Loucy (cell line): ENCODE measurements at regions not wholly inside any gene's neighbourhood (a gene's known extent, or its start where the extent isn't known, plus 50 kb on each side); places are given as distances from the start of the nearest gene placed in this dataset.

Experiments
- H2AFZ ChIP-seq: fragments of 200-600 bp; sonication (generic); 2 replicates; pipeline ENCODE4 v1.6.0; 2016; ENCODE audit warnings: antibody characterized with exemption, mild to moderate bottlenecking, low read length, moderate library complexity
- H3F3A ChIP-seq: fragments of 200-600 bp; 2 replicates; pipeline ENCODE4 v1.6.0; 2016; ENCODE audit warnings: antibody characterized with exemption, low read depth, mild to moderate bottlenecking
- H3K27me3 ChIP-seq: fragments of 200-600 bp; sonication (generic); 2 replicates; pipeline ENCODE4 v1.6.1; 2014; ENCODE audit warnings: low read length, mild to moderate bottlenecking; ENCODE audit not compliant: insufficient read depth, poor library complexity, severe bottlenecking
- H3K36me3 ChIP-seq: fragments of 200-600 bp; sonication (generic); 2 replicates; pipeline ENCODE4 v1.6.1; 2016; ENCODE audit warnings: low read length; ENCODE audit not compliant: insufficient read depth
- H3K4me1 ChIP-seq: fragments of 200-600 bp; sonication (generic); 2 replicates; pipeline ENCODE4 v1.5.1; 2014; ENCODE audit warnings: low read length, mild to moderate bottlenecking; ENCODE audit not compliant: insufficient read depth, poor library complexity, severe bottlenecking
- H3K4me2 ChIP-seq: fragments of 200-600 bp; sonication (generic); 2 replicates; pipeline ENCODE4 v1.6.0; 2014; ENCODE audit warnings: antibody characterized with exemption, low read length, low read depth, mild to moderate bottlenecking; ENCODE audit not compliant: poor library complexity, severe bottlenecking
- H3K4me3 ChIP-seq: fragments of 200-600 bp; sonication (generic); 2 replicates; pipeline ENCODE4 v1.5.1; 2014; ENCODE audit warnings: low read length, mild to moderate bottlenecking, mixed read lengths; ENCODE audit not compliant: poor library complexity, severe bottlenecking
- H3K79me2 ChIP-seq: fragments of 200-600 bp; sonication (generic); 2 replicates; pipeline ENCODE4 v1.6.1; 2014; ENCODE audit warnings: low read length; ENCODE audit not compliant: insufficient read depth
- H3K9ac ChIP-seq: fragments of 200-600 bp; sonication (generic); 2 replicates; pipeline ENCODE4 v1.6.0; 2014; ENCODE audit warnings: mild to moderate bottlenecking, low read depth, low read length, moderate library complexity; ENCODE audit not compliant: poor library complexity, severe bottlenecking
- H3K9me2 ChIP-seq: fragments of 200-600 bp; sonication (generic); replicated peaks from 2 replicates; pipeline ENCODE4 v1.6.1; 2016; ENCODE audit warnings: low read depth, low read length, mixed read lengths
- H3K9me3 ChIP-seq: fragments of 200-600 bp; sonication (generic); 2 replicates; pipeline ENCODE4 v1.6.1; 2014; ENCODE audit warnings: mild to moderate bottlenecking, antibody characterized with exemption, low read length, low read depth; ENCODE audit not compliant: insufficient read depth
- H4K20me1 ChIP-seq: fragments of 200-600 bp; sonication (generic); 2 replicates; pipeline ENCODE4 v1.6.0; 2014; ENCODE audit warnings: antibody characterized with exemption, low read length, mild to moderate bottlenecking; ENCODE audit not compliant: insufficient read depth, poor library complexity, severe bottlenecking
- EZH2phosphoT487 ChIP-seq: fragments of 200-600 bp; IDR thresholded peaks from 2 replicates; pipeline ENCODE4 v1.6.1; 2018; ENCODE audit warnings: antibody characterized with exemption, mild to moderate bottlenecking, moderate library complexity, borderline replicate concordance
- TF ChIP-seq, protein P1 (sequence below): fragments of 200-600 bp; sonication (generic); conservative IDR thresholded peaks from 2 replicates; pipeline ENCODE4 v1.5.1; 2014; ENCODE audit warnings: mild to moderate bottlenecking, antibody characterized with exemption, low read length

DNA sequence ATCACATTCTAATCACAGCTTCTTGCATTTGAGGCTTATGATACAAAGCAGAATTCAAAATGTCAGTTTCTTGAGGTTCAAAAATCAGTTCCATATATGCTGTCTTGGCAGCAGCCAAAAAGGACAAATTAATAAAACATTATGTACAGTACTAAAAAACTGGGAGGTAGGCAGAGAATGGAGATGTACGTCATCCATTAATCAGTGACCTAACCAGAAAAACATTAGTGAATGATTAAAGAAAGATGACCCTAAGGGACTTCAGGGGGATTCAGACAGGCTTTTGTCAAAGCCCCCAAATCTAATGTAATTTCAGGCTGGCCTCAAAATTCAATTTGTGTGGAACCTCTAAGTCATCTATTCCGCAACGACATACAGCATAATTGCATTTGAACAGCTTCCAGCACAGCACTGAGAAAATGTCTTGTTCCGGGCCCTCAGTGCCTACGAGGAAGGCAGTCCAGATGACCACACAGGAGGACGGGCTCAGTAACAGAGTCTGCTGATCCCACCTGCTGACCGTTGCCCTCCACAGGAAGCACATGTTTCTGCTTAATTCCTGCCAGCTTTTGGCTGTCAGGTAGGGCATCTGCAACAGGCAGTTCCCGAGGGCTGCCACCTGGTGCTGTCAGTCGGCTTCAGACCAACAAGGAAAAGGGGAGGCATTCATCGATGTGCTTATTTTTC is 83.8 kb upstream of the HHIP start:
- Histone ChIP-seq H3K9me2 (no peaks in the 10 kb centered on the region), H2AFZ (no peak overlapping the region), H3K9me3 (no peaks in the 10 kb centered on the region), H3K79me2 (no peaks in the 10 kb centered on the region), H3K4me3 (no peak overlapping the region), H4K20me1 (no peaks in the 10 kb centered on the region), H3K36me3 (no peaks in the 10 kb centered on the region), H3K9ac (no peak overlapping the region), H3K4me2 (no peak overlapping the region), H3F3A (no peaks in the 10 kb centered on the region), H3K27me3 (no peaks in the 10 kb centered on the region), H3K4me1 (peaks cover 8% of the 10 kb centered on the region)
- no peak for TF ChIP-seq EZH2phosphoT487
- TF ChIP-seq, protein P1, sequence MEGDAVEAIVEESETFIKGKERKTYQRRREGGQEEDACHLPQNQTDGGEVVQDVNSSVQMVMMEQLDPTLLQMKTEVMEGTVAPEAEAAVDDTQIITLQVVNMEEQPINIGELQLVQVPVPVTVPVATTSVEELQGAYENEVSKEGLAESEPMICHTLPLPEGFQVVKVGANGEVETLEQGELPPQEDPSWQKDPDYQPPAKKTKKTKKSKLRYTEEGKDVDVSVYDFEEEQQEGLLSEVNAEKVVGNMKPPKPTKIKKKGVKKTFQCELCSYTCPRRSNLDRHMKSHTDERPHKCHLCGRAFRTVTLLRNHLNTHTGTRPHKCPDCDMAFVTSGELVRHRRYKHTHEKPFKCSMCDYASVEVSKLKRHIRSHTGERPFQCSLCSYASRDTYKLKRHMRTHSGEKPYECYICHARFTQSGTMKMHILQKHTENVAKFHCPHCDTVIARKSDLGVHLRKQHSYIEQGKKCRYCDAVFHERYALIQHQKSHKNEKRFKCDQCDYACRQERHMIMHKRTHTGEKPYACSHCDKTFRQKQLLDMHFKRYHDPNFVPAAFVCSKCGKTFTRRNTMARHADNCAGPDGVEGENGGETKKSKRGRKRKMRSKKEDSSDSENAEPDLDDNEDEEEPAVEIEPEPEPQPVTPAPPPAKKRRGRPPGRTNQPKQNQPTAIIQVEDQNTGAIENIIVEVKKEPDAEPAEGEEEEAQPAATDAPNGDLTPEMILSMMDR, result 0 out of 2 replicates have a peak, but pooled peaks have one; percentile 8

DNA sequence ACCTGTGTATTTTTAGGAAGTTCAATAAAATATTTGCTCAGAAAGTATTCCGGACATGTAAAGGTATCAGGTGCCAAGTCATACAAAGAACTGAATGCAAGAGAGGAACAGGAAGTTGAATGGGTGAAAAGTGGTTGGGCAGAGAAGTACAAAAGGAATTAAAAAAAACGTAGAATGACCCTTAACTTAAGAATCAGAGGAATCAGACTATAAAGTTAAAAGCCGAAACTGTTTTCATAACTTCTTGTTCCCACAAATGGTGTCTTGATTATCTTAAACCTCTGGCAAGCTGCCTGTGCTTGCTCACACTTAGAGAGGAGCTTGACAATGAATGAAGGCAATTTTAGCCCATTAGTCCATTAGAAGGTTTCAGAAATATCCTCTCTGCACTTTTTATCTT is 81.6 kb upstream of the HHIP start:
- no peak for TF ChIP-seq EZH2phosphoT487
- TF ChIP-seq, protein P1, result no peak
- Histone ChIP-seq H3K9ac (no peak overlapping the region), H3K4me3 (no peak overlapping the region), H2AFZ (0 out of 2 replicates have a peak overlapping the region, but pooled peaks have one; percentile 14), H3K4me1 (peaks cover 9% of the 10 kb centered on the region), H3K27me3 (no peaks in the 10 kb centered on the region), H3K4me2 (no peak overlapping the region), H4K20me1 (no peaks in the 10 kb centered on the region), H3K9me3 (no peaks in the 10 kb centered on the region), H3F3A (no peaks in the 10 kb centered on the region), H3K9me2 (no peaks in the 10 kb centered on the region), H3K36me3 (no peaks in the 10 kb centered on the region), H3K79me2 (no peaks in the 10 kb centered on the region)

DNA sequence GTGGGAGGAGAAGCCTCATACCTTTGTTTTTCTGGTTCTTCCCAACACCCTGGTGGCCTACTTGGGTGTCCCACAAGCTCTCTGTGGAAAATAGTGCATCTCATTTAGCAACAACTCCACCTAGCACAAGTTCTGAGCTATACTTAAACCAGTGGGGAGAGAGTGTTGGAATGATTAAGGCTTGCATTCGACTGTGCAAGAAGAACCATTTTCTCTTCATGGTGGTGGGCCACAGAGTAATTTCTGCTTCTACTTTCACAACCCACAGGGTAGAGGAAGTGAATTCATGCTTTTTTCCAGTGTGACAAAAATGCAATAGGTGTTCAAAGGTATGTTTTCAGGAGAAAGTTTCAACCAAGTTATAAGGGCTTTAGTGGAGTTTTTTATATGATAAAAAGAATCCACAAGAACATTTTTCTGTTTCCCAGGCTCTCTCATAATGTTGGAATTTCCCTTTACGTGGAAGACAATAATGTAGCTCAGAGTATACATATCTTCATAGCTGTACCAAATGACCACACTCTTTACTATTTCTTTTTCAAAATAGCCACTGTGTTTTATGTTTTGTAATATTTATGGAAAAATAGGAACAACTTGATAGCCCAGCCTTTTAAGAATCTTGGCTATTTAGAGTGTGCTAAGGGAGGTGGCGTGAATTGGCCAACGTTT is 80.3 kb upstream of the HHIP start:
- Histone ChIP-seq H4K20me1 (no peaks in the 10 kb centered on the region), H3K4me3 (no peak overlapping the region), H3K36me3 (no peaks in the 10 kb centered on the region), H3K9ac (no peak overlapping the region), H3K9me2 (no peaks in the 10 kb centered on the region), H2AFZ (no peak overlapping the region), H3K9me3 (no peaks in the 10 kb centered on the region), H3K4me1 (peaks cover 21% of the 10 kb centered on the region), H3K27me3 (no peaks in the 10 kb centered on the region), H3F3A (no peaks in the 10 kb centered on the region), H3K4me2 (no peak overlapping the region), H3K79me2 (no peaks in the 10 kb centered on the region)
- TF ChIP-seq, protein P1, result no peak
- no peak for TF ChIP-seq EZH2phosphoT487
